COLO668 (cell line): ENCODE measurements at regions not wholly inside any gene's neighbourhood (a gene's known extent, or its start where the extent isn't known, plus 50 kb on each side); places are given as distances from the start of the nearest gene placed in this dataset.

Experiments used
- DNase-seq: peaks from one replicate; lab custom pipeline; 2025; ENCODE audit not compliant: unreplicated experiment; lab: John Stamatoyannopoulos, UW

- DNase-seq: no peak
Measured at GRCh38 chr18:47550611-47551010, 299.2 kb upstream of the SKOR2 start.

GRCh38 chr18:47549021-47549540, 297.6 kb upstream of the SKOR2 start:
- DNase-seq: no peak

GRCh38 chr18:47547539-47548202, 296.2 kb upstream of the SKOR2 start:
- DNase-seq: no peak

DNA sequence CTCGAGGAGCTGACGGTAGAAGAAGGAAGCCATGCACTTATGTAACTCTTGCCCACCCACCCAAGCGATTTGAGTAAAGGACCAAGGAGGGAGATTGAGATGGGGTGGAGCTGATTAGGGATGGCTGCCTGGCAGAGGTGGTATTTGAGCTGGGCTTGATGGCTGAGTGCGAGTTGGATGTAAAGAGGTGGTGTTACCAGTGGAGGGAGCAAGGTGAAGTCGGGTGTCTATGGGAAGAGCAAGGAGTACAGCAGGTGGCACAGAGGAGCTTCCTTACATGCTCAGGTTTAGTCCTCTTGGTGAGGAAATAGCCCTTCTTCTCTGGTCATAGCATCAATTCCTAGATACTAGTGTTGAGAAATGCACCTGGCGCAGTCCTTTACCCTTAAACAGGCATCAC, 294.2 kb upstream of the SKOR2 start:
- DNase-seq: no peak

DNA sequence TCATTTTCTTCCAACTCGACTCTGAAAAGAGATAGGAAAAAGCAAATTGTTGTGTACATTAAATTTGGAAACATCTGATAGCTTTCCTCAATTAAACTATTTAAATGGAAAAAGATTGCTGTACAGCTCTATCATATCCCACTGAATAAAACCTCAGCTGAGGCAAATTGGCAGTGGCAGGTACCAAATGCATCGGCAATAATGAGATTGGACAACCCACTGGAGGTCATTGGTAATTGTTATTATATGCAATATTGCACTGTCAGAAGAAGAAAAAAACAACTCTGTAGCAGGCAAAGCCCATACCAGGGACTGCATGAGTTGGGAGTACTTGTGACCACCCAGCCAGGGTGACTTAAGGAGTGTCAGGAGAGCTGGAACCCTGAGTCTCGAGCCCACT, 291.6 kb upstream of the SKOR2 start:
- DNase-seq: no peak

- no peak for DNase-seq
Measured at GRCh38 chr18:47542551-47542950, 291.1 kb upstream of the SKOR2 start.

GRCh38 chr18:47531717-47532116, 280.3 kb upstream of the SKOR2 start:
- no peak for DNase-seq

DNA sequence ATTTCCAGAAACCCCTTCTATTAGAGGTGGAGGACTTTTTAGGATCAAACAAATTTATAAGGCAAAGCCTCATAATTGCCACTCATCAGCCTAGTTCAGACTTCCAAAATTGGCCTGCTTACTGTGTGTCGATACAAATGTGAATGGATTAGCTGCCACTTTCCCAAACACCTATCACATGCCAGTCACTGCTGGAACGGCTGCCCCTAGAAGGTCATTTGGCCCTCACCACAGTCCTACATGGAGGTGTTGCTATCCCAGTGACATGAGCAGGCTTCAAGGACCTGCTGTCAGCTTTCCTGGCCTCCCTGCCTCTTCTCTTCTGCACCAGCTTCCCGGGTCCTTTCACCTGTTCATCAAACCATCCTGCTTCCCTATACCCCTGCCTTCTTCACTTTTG, 279.2 kb upstream of the SKOR2 start:
- no peak for DNase-seq

GRCh38 chr18:47528343-47528742, 276.9 kb upstream of the SKOR2 start:
- no peak for DNase-seq

DNA sequence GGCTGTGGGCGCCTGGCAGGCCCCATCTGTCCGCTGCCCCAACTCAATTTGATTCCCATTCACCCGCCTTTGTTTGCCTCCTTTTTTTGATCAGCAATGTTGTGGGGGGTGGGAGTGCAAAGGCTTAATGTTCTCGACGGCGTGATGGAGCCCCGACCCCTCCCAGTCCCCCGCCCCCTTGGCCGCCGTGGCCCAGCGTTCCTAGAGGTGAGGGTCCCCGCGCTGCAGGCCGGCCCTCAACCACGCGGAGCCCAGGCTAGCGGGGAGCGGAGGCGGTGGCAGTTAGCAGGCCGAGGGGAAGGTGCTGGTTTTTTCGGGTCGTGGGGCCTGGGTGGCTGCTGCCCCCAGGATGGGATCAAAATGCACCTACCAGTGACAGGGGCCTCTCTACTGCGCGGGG, 274.7 kb upstream of the SKOR2 start:
- no peak for DNase-seq

DNA sequence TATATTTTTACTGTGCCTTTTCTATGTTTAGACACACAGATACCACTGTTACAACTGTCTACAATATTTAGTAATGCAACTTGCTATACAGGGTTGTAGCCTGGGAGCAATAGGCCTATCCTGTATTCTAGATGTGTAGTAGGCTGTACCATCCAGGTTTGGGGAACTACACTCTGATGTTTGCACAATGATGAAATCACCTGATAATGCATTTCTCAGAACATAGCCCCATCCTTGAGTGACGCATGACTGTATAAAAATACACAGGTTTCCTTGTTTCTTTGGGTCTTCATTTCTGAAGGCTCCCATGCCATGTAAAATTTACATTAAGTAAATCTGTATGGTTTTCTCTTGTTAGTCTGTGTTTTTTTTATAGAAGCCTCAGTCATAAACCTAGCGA, 270.9 kb upstream of the SKOR2 start:
- no peak for DNase-seq

- DNase-seq: no peak
Measured at GRCh38 chr18:47520263-47520662, 268.8 kb upstream of the SKOR2 start.

GRCh38 chr18:47519706-47520105, 268.2 kb upstream of the SKOR2 start:
- DNase-seq: no peak

GRCh38 chr18:47519277-47519676, 267.8 kb upstream of the SKOR2 start:
- no peak for DNase-seq

DNA sequence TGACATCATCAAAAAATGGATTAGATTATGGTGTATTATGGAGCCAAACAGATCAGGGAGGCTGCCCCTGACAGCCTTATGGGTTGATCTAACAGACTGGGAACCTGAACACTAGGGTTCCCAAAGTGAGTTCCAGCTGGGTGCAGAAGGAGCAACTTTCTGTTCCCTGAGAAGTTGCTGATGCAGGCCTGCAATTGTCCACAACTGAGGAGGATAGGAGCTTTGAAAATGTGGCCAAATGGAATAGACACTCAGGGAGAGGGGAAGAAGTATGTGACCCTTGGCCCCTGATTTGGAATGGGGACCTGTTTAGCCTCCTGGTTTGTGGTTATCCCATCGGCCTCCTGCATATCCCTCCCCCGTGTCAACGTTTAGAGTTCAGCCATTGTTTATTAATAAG, 262.2 kb upstream of the SKOR2 start:
- DNase-seq: no peak

- DNase-seq: no peak
Measured at GRCh38 chr18:47512726-47513435, 261.4 kb upstream of the SKOR2 start.

- no peak for DNase-seq
Measured at GRCh38 chr18:47512056-47512455, 260.6 kb upstream of the SKOR2 start.

DNA sequence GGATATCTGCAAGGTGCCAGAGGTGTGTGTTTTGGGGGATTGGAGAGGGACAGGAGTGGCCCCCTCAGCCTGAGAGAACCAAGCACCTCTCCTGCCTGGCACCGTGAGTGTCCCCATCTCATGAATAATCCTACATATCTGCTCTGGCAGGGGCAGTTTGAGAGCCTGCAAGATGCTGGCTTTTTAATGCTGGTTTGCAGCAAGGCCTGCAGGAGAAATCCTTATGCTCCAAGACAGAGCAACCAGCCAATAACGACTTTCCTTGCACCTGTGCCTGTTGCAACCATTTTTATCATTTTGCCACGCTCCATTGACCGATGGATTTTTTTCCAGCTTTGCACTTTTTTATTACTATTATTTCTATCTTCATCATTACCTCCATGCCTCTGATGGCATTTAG, 259.4 kb upstream of the SKOR2 start:
- no peak for DNase-seq

GRCh38 chr18:47507651-47508050, 256.2 kb upstream of the SKOR2 start:
- no peak for DNase-seq

- DNase-seq: no peak
Measured at GRCh38 chr18:47506897-47507296, 255.4 kb upstream of the SKOR2 start.

GRCh38 chr18:47501946-47502345, 250.5 kb upstream of the SKOR2 start:
- DNase-seq: no peak

DNA sequence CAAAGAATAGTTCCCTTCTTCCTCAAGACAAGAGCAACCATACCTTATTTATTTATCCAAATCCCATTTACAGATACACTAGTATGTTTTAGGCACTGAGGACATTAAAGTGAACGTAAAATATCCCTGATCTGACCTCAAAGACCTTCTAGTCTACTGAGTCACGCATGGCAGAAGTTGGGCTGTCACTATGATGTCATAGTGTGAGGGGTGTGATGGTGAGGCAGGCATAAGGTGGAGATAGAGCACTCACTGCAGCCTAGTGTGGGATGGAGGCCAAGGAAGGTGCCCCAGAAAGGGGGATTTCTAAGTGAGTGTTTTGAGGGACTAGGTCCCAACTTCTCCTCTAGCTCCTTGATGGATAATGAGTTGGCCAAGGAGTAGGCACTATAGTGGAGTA, 249.5 kb upstream of the SKOR2 start:
- no peak for DNase-seq

DNA sequence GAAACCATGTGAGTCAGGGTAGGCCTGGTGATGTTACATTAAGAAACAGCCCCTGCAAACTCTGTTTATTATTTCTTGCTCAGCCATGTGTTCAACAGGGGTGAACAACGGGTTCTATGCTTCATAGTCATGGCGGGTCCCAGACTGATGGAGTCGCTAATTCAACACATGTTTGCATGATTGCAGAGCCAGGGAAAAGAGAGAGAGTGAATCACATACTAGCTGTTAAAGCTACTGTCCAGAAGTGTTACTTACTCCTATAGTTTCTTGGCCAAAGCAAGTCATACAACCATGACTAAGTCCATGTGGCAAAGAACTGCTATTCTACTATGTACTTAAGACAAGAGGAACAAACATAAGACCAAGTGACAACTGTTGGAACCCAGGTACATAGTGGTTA, 241.2 kb upstream of the SKOR2 start:
- no peak for DNase-seq
